Epithelial cell of prostate (primary cell): ENCODE measurements at regions not wholly inside any gene's neighbourhood (a gene's known extent, or its start where the extent isn't known, plus 50 kb on each side); places are given as distances from the start of the nearest gene placed in this dataset.
"Not testable (repeated sequence)": the region's sequence is repeated elsewhere in the genome, so short reads cannot be mapped to it uniquely, and the experiment has no call there.

ENCODE experiments used
- DNase-seq: peaks from one replicate; pipeline ENCODE4 v3.0.0-alpha.2; 2011; ENCODE audit warnings: low read depth, low spot score
- H3K27ac ChIP-seq: fragments of 450-650 bp; 2 replicates; pipeline ENCODE4 v1.5.1; 2017; ENCODE audit warnings: mild to moderate bottlenecking

DNA sequence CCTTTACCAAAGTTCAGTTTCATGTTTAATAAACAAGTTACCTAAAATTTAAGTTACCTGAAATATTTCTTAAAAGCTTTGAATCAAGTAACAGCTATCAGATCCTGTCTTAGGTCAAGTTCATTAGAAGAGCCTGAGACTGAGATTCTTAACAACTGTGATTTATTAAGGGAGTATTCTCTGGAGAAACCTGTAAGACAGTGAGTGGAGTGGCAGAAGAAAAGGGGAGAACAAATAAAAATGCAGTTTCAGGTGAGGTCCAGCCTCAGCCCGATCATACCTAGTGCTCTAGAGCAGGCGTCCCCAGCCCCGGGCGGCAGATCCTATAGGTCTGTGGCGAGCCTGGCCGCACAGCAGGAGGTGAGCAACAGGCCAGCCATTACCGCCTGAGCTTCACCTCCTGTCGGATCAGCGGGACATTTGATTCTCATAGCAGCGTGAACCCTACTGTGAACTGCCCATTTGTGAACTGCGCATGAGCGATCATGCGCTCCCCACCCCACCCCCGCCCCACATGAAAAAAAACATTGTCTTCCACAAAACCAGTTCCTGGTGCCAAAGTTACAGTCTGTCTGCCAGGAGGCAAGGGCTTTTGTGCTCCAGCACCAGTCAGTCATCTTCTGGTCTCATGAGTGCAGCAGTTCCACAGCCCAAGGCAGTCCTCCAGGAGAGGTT lies 59.2 kb upstream of the ADGRB3 start:
- no peak for DNase-seq
- no peak overlapping the region for H3K27ac ChIP-seq

DNA sequence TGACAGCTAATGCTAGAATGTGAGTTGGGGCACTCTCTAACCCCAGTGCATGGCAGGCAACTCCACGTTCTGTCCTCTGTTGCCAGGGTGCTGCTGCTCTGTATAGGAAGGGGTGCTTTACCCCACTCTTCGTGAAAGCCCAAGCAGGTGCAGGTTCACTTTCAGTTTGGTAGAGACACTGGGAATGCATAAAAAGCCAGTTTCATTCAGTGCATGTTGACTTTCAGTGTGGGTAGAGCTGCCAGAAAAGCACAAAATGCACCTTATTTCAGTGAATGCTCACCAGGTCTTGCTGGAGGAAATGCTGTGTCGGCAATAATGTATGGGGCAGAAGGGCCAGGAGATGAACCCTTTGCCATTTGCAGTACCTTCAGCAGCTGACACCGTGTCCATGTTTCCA lies 62.1 kb upstream of the ADGRB3 start:
- DNase-seq: no peak
- H3K27ac ChIP-seq: no peak overlapping the region

DNA sequence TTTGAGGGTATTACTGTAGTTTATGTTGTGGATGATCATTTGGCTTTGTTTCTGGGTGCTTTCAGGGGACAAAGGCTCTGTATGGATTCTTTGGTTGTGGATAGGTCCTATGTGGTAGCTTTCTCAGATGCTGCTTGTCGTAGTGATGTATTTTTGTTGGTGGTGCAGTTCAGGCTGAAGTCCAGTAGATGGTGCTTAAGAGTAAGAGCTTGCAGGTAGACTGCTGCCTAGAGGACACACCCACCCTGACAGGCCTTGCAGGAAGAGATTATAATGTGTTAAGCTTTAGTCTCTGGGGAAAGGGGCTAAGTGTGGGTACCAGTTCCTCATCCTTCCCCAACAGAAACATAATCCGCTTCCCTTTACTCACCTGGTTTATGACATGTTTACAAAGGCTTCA lies 62.6 kb upstream of the ADGRB3 start:
- peak; percentile 5 for DNase-seq
- H3K27ac ChIP-seq: no peak overlapping the region

DNA sequence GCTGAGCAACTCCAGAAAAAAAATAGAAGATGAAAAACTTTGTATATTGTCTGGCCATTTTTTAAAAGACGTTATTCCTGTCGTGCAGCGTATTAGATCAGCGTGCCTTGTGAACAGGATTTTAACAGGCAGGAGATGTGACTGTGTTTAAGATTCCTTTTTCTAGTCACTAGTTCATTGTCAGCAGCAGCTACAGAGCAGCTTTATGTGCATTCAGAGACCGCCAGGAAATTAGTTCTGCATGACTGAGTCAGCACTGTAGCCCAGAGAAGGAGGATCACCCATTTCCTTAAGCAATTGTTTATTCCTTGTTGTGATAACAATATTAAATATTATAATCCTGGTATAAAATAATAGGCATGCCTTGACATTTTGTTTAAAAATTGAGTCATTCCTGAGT lies 75.4 kb upstream of the ADGRB3 start:
- no peak overlapping the region for H3K27ac ChIP-seq
- DNase-seq: no peak

DNA sequence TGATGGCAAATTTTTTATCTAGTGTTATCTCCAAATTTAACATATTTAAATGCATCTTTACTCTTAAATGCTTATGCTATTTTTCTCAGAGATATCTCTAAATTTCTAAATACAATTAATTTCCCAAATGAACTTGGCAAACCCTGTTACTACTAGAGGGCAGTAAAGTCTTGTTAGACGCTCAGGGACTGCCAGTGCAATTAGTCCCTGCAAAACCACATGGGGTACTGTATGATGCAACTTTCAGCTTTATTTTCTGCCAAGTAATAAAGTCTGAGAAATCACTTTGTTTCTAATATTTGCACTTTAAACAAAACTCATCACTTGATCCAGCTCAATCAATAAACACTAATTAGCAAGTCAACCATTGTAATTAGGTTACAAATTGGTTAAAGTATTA lies 76.0 kb upstream of the ADGRB3 start:
- no peak for DNase-seq
- no peak overlapping the region for H3K27ac ChIP-seq

DNA sequence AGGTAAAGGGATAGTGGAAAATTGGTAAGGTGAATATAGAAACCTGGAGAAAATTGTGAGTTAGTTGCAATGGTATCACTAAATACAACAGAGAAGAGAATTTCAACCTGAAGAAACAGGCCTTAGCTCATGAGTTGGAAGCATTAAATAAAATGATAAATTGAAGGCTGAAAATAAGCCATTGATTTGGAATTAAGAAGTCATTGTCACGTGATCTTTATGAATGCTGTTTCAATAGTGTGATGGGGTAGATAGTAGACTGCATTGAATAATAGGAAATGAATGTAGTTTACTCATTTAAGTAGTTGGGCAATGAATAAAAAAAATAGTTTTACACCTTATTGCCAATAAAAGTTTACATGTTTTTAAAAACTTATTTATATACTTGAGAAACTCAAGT lies 88.5 kb upstream of the ADGRB3 start:
- DNase-seq: no peak
- no peak overlapping the region for H3K27ac ChIP-seq

DNA sequence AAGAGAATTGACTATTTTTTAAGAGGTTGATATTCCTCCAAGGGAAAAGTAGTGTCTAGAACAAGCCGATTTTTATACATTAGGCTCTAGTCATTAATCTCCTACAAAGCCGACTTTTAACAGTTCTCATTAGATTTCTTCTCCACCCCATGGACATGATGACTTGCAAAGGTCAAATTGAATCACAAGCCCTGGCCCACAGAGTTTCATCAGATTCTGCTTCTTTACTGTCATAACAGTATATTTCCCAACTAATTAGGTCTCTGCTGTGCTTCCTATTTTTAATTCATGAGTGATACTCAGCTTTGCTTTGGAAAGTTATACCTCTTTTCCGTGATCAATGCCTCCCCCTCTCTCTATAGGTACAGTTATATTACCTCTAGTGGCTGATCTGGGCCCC lies 90.6 kb upstream of the ADGRB3 start:
- no peak overlapping the region for H3K27ac ChIP-seq
- no peak for DNase-seq

DNA sequence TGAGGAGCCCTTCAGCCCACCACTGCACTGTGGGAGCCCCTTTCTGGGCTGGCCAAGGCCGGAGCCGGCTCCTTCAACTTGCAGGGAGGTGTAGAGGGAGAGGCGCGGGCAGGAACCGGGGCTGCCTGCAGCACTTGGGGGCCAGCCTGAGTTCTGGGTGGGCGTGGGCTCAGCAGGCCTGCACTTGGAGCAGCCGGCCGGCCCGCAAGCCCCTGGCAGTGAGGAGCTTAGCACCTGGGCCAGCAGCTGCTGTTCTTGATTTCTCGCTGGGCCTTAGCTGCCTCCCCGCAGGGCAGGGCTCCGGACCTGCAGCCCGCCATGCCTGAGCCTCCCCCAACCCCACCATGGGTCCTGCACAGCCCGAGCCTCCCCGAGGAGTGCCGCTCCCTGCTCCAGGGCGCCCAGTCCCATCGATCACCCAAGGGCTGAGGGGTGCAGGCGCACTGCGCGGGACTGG lies 101.7 kb upstream of the ADGRB3 start:
- DNase-seq: no peak

DNA sequence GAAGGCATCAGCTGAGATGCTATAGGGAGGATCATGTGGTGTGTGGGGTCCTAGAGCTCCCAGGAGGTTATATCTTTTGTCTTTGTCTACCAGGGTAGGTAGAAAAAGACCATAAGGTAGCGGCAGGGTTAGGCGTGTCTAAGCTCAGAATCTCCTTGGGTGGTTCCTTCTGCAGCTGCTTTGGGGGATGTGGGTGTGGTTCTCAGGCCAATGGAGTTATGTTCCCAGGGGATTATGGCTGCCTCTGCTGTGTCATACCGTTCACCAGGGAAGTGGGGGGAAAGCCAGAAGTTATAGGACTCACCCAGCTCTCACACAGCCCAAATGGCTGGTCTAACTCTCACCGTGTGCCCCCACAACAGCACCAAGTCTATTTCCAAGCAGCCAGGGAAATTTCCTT lies 107.4 kb upstream of the ADGRB3 start:
- H3K27ac ChIP-seq: no peak overlapping the region
- no peak for DNase-seq

More for the DNA sequence above, 101.7 kb upstream of the ADGRB3 start:
- H3K27ac ChIP-seq: no peak overlapping the region

DNA sequence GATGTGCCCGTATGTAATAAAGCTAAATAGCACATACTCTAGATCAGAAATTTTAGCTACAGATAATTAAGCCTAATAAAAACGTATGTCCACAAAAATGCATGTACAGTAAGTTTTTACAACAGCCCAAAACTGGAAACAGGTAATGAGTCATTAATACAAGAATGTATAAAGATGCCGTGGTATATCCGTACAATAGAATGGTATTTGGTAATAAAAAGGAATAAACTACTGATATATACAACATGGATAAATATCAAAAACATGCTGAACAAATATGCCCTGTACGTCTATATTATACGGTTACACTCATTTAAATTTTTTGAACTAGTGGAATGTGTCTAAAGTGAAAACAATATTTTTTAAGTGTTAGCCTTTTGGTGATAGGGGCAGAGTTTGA lies 128.2 kb upstream of the ADGRB3 start:
- DNase-seq: no peak
- no peak overlapping the region for H3K27ac ChIP-seq

DNA sequence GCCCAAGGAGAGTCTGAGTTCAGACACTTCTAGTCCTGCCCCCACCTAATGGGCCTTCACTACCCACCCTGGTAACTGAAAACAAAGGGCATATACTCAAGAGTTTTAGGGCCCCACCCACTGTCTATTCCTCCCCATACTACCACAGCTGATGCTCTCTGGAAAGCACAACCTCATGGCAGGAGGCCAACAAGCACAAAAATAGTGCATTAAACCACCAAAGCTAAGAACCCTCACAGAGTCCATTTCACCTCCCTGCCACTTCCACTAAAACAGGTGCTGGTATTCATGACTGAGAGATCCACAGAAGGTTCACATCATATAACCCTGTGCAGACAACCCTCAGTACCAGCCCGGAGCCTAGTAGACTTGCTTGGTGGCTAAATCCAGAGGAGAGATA lies 132.1 kb upstream of the ADGRB3 start:
- DNase-seq: no peak
- H3K27ac ChIP-seq: no peak overlapping the region

DNA sequence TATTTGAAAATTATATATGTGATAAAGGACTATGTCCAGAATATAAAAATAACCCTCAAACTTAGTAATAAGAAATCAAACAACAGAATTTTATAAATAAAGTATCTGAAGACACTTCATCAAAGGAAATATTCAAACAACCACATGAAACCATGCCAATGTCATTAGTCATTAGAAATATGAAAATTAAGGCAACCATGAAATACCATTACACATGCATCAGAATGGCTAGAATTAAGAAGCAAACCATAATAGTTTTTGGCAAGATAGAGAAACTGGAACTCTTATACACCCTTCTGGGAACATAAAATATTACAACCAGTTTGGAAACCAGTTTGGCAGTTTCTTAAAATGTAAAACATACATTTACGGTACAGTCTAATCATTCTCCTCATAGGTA lies 137.2 kb upstream of the ADGRB3 start:
- DNase-seq: no peak

DNA sequence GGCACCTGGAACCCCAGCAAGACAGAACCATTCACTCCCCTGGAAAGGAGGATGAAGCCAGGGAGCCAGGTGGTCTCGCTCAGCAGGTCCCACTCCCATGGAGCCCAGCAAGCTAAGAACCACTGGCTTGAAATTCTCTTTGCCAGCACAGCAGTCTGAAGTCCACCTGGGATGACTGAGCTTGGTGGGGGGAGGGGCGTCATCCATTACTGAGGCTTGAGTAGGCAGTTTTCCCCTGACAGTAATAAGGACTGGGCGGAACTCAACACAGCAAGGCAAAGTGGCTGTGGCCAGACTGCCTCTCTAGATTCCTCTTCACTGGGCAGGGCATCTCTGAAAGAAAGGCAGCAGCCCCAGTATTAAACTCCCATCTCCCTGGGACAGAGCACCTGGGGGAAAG lies 140.2 kb upstream of the ADGRB3 start:
- not testable (repeated sequence) for DNase-seq, H3K27ac ChIP-seq

More for the DNA sequence above, 137.2 kb upstream of the ADGRB3 start:
- no peak overlapping the region for H3K27ac ChIP-seq

DNA sequence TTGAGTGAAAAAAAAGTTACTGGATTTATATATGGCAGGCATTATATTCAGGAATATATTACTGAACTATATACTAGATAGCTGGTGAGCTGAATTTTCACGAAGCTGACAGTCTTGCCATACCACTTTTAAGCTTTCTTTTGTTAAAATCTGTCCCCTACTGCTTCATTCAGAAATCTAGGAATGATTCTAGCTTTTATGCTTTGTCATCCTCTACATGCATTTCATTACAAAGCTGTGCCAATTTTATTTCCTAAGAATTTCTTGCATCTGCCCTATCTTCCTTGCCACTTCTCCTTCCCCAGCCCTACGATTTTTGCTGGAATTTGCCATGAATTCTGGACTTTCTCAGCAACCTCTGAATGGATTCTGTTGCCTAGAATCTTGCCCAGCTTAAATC lies 158.5 kb upstream of the ADGRB3 start:
- DNase-seq: no peak
- no peak overlapping the region for H3K27ac ChIP-seq

DNA sequence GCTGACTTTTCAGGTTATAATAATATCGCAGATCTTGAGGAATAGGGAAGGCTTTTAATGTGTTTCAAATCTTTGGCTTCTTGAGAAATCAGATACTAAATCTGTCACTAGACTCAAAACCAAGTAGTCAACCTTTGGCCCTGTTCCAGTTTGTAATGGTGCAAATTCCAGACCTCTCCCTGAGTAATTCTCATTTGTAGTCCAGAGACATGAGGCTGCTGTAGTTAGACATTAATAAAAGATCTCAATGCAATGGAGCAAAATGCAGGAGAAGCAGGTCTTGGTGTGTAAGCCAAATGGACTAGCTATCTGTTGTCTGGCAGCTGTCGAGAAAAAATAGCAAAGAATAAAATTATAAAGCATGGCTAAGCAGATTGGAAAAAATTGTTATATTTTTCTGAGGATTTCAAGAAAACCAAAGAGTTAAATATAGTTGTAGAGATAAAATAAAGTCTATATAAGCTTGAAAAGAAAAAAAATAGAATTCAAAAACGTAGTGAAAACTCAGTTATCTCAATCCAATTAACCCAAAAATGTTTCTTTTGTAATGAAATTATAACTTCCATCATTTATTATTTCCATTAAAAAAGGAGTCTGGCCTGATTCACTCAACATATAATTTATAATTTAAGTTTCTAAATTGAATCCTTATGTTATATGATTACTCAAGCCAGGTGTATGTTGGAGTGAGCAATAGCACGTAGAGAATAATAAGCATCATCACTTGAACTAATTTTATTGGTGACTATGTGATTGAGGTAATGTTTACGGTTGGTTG lies 161.5 kb upstream of the ADGRB3 start:
- no peak overlapping the region for H3K27ac ChIP-seq
- no peak for DNase-seq

DNA sequence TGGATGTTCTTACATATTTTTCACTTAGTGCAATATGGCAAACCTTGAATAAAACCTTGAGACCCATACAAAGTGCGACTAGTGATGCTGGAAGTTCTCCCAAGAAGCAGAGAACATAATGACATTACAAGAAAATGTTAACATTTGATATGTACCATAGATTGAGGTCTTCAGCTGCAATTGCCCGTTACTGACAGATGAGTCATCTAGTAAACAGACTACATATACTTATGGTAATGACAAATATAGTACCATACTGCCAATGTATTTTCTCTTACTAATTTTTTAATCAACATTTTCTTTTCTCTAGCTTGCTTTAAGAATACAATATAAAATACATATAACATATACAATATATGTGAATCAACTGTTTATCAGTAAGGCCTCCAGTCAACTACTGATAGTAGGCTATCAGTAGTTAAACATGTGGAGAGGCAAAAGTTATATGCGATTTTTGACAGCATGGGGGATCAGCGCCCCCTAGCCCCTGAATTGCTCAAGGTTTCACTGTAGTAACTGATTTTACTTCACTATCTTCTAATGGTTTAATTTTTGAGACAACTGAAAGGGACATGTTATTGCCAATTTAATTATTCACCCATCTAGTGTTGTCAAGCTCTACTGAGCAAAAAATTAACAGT lies 166.7 kb upstream of the ADGRB3 start:
- no peak for DNase-seq
- H3K27ac ChIP-seq: no peak overlapping the region

DNA sequence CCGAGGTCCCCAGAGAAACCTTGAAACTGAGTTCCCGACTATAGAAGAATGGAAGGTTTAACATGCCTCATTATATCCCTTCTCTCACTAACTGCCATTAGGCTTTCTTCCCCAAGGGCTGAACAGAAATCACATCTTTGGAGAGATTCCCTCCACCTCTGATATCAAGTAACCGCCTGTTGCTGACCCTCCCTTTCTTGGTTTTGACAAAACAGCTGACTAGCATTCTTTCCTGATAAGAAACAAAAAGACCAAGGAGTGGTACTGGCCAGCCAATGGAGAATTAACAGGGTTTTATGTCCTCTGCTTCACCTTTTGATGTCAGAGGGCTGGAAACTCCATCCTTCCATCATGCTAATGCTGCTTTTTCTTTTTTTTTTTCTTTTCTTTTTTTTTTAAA lies 176.6 kb upstream of the ADGRB3 start:
- DNase-seq: no peak
- no peak overlapping the region for H3K27ac ChIP-seq

DNA sequence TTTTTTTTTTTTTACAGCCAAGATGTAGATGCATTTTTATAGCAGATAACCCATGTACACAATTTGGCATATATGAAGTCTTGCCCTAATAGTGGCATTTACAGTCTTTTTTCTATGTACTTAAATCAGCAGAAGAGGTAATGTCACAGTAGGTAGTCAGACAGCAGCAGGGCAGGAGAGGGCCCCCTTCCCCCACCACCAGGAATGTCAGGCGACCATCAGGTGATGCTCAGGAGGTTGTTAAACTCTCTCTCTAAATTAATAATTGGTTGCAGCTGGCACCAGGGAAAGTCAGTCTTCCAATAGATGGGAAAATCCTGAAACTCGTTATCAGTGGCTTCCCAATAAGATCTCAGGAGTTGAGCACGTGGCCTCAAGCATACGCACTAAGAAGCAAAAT lies 188.0 kb upstream of the ADGRB3 start:
- H3K27ac ChIP-seq: no peak overlapping the region
- no peak for DNase-seq

DNA sequence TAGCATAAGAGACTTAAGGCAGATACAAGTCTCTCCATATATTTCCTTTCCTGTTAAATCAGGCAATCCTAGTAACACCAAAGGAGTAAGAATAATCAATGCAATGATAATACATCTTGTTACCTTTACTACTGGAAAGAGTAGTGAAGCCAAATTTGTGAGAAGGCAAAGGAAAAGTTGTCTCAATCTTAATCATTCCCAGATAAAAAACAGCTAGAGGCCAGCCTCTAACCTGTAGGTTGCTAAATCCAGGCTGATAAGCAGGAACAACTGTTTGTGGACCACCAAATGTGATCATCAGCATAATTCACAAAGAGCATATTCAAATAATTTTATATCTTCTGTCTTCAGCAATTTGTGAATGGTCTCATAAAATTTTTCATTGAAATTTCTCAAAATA lies 189.2 kb upstream of the ADGRB3 start:
- DNase-seq: no peak
- H3K27ac ChIP-seq: no peak overlapping the region

DNA sequence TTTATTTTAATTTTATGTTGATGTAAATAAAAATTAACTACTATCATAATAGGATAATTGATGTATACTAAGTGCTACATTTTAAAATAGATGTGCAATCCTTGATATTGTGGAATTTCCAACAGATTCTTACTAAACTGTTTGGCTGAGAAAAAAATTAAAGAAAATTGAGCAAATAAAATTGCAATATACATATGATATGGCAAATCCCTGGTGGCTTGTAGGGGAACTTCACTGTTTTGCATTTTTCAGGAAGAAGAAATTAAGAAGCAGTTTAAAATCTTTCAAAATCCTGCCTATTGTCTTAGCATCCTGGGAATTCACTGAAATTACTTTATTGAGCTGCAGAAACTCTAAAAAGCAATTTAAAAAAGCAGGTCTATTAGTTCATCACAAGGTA lies 191.4 kb upstream of the ADGRB3 start:
- DNase-seq: no peak
- H3K27ac ChIP-seq: no peak overlapping the region

DNA sequence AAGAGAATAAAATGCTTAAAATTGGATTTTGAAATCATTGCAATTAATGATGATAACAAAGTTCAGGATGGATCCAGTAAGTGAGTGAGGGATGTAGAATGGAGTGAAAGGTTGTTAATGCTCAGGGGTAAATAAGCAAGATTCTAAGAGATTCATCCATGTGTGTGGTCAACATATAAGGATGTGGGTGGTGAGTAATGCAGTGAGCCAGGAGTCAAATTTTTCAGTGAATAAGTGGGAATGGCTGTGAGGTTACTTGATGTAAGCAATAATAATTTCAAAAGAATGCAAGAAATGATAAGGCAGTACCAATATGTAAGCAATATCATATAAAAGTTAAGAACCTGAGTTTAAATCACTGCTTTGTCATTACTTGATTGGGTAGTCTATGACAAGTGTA lies 207.5 kb upstream of the ADGRB3 start:
- DNase-seq: no peak
- H3K27ac ChIP-seq: no peak overlapping the region
